GM23338 (cell line): ENCODE measurements at regions not wholly inside any gene's neighbourhood (a gene's known extent, or its start where the extent isn't known, plus 50 kb on each side); places are given as distances from the start of the nearest gene placed in this dataset.

Experiments
- ATAC-seq: fragments of 200-7000 bp; cut with Tn5 transposase; 3 replicates; pipeline ENCODE4 v1.9.1; 2020
- DNase-seq: peaks from one replicate; pipeline ENCODE4 v3.0.0-alpha.2; 2015; ENCODE audit warnings: low spot score
- H2AFZ ChIP-seq: fragments of 200-600 bp; sonication (generic); 2 replicates; pipeline ENCODE4 v1.8.0; 2016; ENCODE audit warnings: antibody characterized with exemption, mild to moderate bottlenecking, moderate library complexity
- H3F3A ChIP-seq: fragments of 200-600 bp; sonication (generic); replicated peaks from 2 replicates; pipeline ENCODE4 v1.8.0; 2017; ENCODE audit warnings: antibody characterized with exemption, mixed run types, low read depth
- H3K27ac ChIP-seq: fragments of 200-600 bp; sonication (generic); 2 replicates; pipeline ENCODE4 v1.6.1; 2016; ENCODE audit warnings: low read depth
- H3K27me3 ChIP-seq: fragments of 200-600 bp; sonication (generic); 2 replicates; pipeline ENCODE4 v1.8.0; 2016; ENCODE audit warnings: mild to moderate bottlenecking, mixed run types, moderate library complexity; ENCODE audit not compliant: insufficient read depth
- H3K36me3 ChIP-seq: fragments of 200-600 bp; sonication (generic); 2 replicates; pipeline ENCODE4 v1.8.0; 2016; ENCODE audit warnings: mild to moderate bottlenecking; ENCODE audit not compliant: insufficient read depth
- H3K4me1 ChIP-seq: fragments of 200-600 bp; sonication (generic); 2 replicates; pipeline ENCODE4 v1.8.0; 2016; ENCODE audit warnings: mild to moderate bottlenecking, moderate library complexity; ENCODE audit not compliant: insufficient read depth
- H3K4me2 ChIP-seq: fragments of 200-600 bp; sonication (generic); 2 replicates; pipeline ENCODE4 v1.7.1; 2017; ENCODE audit warnings: mixed run types
- H3K4me3 ChIP-seq: fragments of 200-600 bp; sonication (generic); 2 replicates; pipeline ENCODE4 v1.6.1; 2016; ENCODE audit warnings: mixed run types
- H3K79me2 ChIP-seq: fragments of 200-600 bp; sonication (generic); replicated peaks from 2 replicates; pipeline ENCODE4 v1.8.0; 2017; ENCODE audit warnings: mild to moderate bottlenecking; ENCODE audit not compliant: insufficient read depth
- H3K9me2 ChIP-seq: fragments of 200-600 bp; sonication (generic); 2 replicates; pipeline ENCODE4 v1.8.0; 2017; ENCODE audit not compliant: insufficient read depth
- H4K20me1 ChIP-seq: fragments of 200-600 bp; sonication (generic); replicated peaks from 2 replicates; pipeline ENCODE4 v1.8.0; 2017; ENCODE audit warnings: mild to moderate bottlenecking; ENCODE audit not compliant: insufficient read depth
- H3K27ac Mint-ChIP-seq: 2 replicates; pipeline ENCODE4 v1.8.0; 2020; ENCODE audit warnings: inconsistent platforms, mild to moderate bottlenecking, moderate library complexity, mixed read lengths
- H3K27me3 Mint-ChIP-seq: 3 replicates; pipeline ENCODE4 v1.8.0; 2022; ENCODE audit warnings: low read depth, mild to moderate bottlenecking, moderate library complexity, mixed read lengths, inconsistent platforms; ENCODE audit not compliant: insufficient read depth, poor library complexity
- H3K36me3 Mint-ChIP-seq: 3 replicates; pipeline ENCODE4 v1.8.0; 2021; ENCODE audit warnings: low read depth, mild to moderate bottlenecking, inconsistent platforms, moderate library complexity, mixed read lengths
- H3K4me1 Mint-ChIP-seq: 3 replicates; pipeline ENCODE4 v1.8.0; 2020; ENCODE audit warnings: mild to moderate bottlenecking, inconsistent platforms, mixed read lengths
- H3K4me3 Mint-ChIP-seq: 3 replicates; pipeline ENCODE4 v1.8.0; 2021; ENCODE audit warnings: moderate library complexity, mild to moderate bottlenecking, inconsistent platforms, mixed read lengths
- H3K9me3 Mint-ChIP-seq: 3 replicates; pipeline ENCODE4 v1.8.0; 2020; ENCODE audit warnings: moderate library complexity, mild to moderate bottlenecking, inconsistent platforms, mixed read lengths
- CREB1 ChIP-seq: fragments of 250-450 bp; sonication (Bioruptor Pico); IDR thresholded peaks from 2 replicates; pipeline ENCODE4 v1.5.0; 2020; ENCODE audit warnings: low read depth, mild to moderate bottlenecking, moderate library complexity
- CTCF ChIP-seq, 2 experiments: fragments of 200-600 bp in 1 of 2; sonication (generic) in 1 of 2; conservative IDR thresholded peaks; 2 replicates each; pipeline versions ENCODE4 v1.5.1 to v1.6.1; 2016 to 2017; ENCODE audit warnings: antibody characterized with exemption in 2 of 2, low read depth in 2 of 2, mild to moderate bottlenecking in 2 of 2, moderate library complexity in 1 of 2
- ETS1 ChIP-seq: IDR thresholded peaks from 2 replicates; pipeline ENCODE4 v1.6.1; 2016; ENCODE audit warnings: antibody characterized with exemption
- EZH2phosphoT487 ChIP-seq: fragments of 200-600 bp; sonication (generic); IDR thresholded peaks from one replicate; pipeline ENCODE4 v1.8.1; 2018; ENCODE audit warnings: antibody characterized with exemption; ENCODE audit not compliant: unreplicated experiment
- NANOG ChIP-seq: IDR thresholded peaks from 2 replicates; pipeline ENCODE4 v1.6.1; 2016; ENCODE audit warnings: antibody characterized with exemption, borderline replicate concordance
- POLR2AphosphoS5 ChIP-seq: IDR thresholded peaks from 2 replicates; pipeline ENCODE4 v1.6.1; 2016; ENCODE audit warnings: antibody characterized with exemption, low read depth
- REST ChIP-seq: IDR thresholded peaks from one replicate; pipeline ENCODE4 v1.6.1; 2018; ENCODE audit warnings: antibody characterized with exemption; ENCODE audit not compliant: unreplicated experiment
- STAT1 ChIP-seq: IDR thresholded peaks from one replicate; pipeline ENCODE4 v1.6.1; 2016; ENCODE audit warnings: antibody characterized with exemption; ENCODE audit not compliant: unreplicated experiment
- ZNF114 ChIP-seq: fragments of 250-450 bp; sonication (Bioruptor Pico); IDR thresholded peaks from 2 replicates; pipeline ENCODE4 v1.5.0; 2020; ENCODE audit warnings: mild to moderate bottlenecking, moderate library complexity
- ZNF331 ChIP-seq: fragments of 250-450 bp; sonication (Bioruptor Pico); IDR thresholded peaks from 2 replicates; pipeline ENCODE4 v1.5.0; 2020; ENCODE audit warnings: low read depth, mild to moderate bottlenecking, moderate library complexity

GRCh38 chr14:26328791-26329190 is 269.0 kb downstream of the NOVA1 start:
- TF ChIP-seq ZNF331 (CRISPR knock-in tag) (no peak), REST (no peak), STAT1 (no peak), EZH2phosphoT487 (no peak)

GRCh38 chr14:26323869-26324268 is 274.0 kb downstream of the NOVA1 start:
- Histone ChIP-seq H3K9me2 (no peaks in the 10 kb centered on the region), H4K20me1 (no peaks in the 10 kb centered on the region), H3K36me3 (no peaks in the 10 kb centered on the region), H3K27me3 (no peaks in the 10 kb centered on the region), H3K4me2 (no peak overlapping the region), H3K79me2 (no peaks in the 10 kb centered on the region), H3K27ac (no peak overlapping the region), H3F3A (no peaks in the 10 kb centered on the region), H2AFZ (no peak overlapping the region), H3K4me3 (no peak overlapping the region), H3K4me1 (peaks cover 12% of the 10 kb centered on the region)
- H3K27me3 Mint-ChIP-seq = no peaks in the 10 kb centered on the region
- DNase-seq (no peak), ATAC-seq (no peak)
- no peak overlapping the region for H3K27ac Mint-ChIP-seq
- peaks cover 10% of the 10 kb centered on the region; the same call in 2 of the 3 replicates for H3K4me1 Mint-ChIP-seq
- no peak overlapping the region for H3K4me3 Mint-ChIP-seq
- no peaks in the 10 kb centered on the region for H3K9me3 Mint-ChIP-seq
- H3K36me3 Mint-ChIP-seq = no peaks in the 10 kb centered on the region
- TF ChIP-seq POLR2AphosphoS5 (no peak), ZNF114 (CRISPR knock-in tag) (no peak), NANOG (no peak), CREB1 (CRISPR knock-in tag) (no peak), ZNF331 (CRISPR knock-in tag) (no peak), REST (no peak), EZH2phosphoT487 (no peak), CTCF (conservative IDR thresholded peaks at IDR 0.05; ENCODE audit: low read depth in 2 of 2) (no peak), ETS1 (no peak)

More at GRCh38 chr14:26328791-26329190, 269.0 kb downstream of the NOVA1 start:
- DNase-seq = no peak
- Histone ChIP-seq H4K20me1 (no peaks in the 10 kb centered on the region), H3K4me3 (no peak overlapping the region), H3K36me3 (no peaks in the 10 kb centered on the region), H3K79me2 (no peaks in the 10 kb centered on the region), H3K9me2 (no peaks in the 10 kb centered on the region), H3F3A (no peaks in the 10 kb centered on the region), H3K4me2 (no peak overlapping the region), H3K27me3 (no peaks in the 10 kb centered on the region), H3K27ac (no peak overlapping the region), H3K4me1 (peaks cover 12% of the 10 kb centered on the region), H2AFZ (no peak overlapping the region)
- H3K4me1 Mint-ChIP-seq = peaks cover 10% of the 10 kb centered on the region; the same call in 2 of the 3 replicates
- H3K9me3 Mint-ChIP-seq = no peaks in the 10 kb centered on the region
- no peak for ATAC-seq
- H3K36me3 Mint-ChIP-seq = no peaks in the 10 kb centered on the region
- H3K4me3 Mint-ChIP-seq = no peak overlapping the region
- no peaks in the 10 kb centered on the region for H3K27me3 Mint-ChIP-seq
- no peak overlapping the region for H3K27ac Mint-ChIP-seq
